HG03432 (cell line): ENCODE measurements at regions not wholly inside any gene's neighbourhood (a gene's known extent, or its start where the extent isn't known, plus 50 kb on each side); places are given as distances from the start of the nearest gene placed in this dataset.

ENCODE experiments used
- ATAC-seq: cut with Tn5 transposase; IDR thresholded peaks from one replicate; pipeline ENCODE4 v1.9.1; 2021; ENCODE audit warnings: mild to moderate bottlenecking, moderate library complexity; ENCODE audit not compliant: unreplicated experiment

DNA sequence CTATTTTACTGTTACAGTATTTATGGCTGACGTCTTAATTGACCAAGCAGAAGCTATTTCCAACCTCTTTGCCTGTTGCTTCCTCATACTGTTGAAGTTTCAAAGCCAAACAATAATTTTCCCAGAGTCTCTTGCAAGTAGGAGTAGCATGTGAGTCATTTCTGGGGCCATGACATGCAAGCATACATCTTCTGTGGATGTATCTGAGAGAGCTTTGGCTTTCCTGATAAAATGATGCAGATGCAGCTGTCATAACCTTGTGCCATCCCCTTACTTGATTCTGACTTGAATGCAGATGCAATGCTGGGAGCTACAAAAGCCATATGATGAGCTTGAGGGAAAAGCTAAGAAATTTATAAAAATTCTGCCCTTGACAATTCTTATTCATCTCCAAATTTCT is 243.1 kb upstream of the TENM4 start:
- ATAC-seq: no peak

DNA sequence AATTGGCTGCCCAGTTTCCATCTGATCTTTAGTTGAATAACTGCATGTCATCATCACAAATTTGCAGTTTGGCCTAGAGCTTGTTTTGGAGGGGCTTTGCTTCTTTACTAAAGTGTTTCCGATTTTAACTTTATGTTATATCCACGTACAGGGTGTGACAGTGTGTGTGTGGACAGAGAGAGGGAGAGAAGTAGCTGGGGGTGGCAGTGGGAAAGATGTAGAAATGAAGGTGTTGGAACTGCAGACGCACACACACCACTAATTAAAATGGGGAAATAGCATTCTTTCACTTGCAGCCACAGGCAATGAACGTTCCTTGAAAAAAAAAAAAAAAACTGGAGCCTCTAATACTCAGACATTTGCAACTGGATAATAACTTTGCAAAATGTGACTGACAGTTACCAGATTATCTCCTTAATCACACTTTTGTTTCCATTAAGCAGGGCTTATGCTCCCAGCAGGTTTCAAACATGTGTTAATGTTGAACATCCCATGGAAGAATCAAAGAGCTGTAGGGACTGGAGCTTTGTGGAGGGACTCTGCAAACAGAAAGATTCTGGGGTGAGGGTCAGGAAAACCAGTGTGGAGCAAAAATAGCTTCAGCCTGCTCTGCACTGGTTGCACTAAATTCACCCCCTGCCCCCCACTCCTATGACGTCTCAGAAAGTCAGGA is 238.1 kb upstream of the TENM4 start:
- no peak for ATAC-seq

GRCh38 chr11:79676396-79676795 is 235.6 kb upstream of the TENM4 start:
- no peak for ATAC-seq

- ATAC-seq: no peak
Measured at GRCh38 chr11:79675081-79675480, 234.3 kb upstream of the TENM4 start.

DNA sequence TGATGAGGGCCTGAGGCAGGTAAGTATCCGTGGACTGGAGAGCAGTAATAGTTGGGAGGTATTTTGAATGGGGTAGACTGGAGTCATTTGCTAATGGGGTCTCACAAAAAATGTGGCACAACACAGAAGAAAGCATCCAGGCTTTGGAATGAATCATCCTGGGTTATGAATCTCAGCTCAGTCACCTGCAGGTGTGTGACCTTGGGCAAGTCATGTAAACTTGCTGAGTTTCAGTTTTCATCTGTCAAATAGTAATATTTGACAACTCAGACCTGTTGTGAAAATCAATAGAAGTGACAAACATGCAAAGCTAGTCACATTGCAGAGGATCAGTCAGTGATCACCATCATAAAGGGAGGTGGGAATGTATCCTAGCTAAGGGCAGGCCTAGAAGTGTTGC is 232.0 kb upstream of the TENM4 start:
- no peak for ATAC-seq

- ATAC-seq: no peak
Measured at GRCh38 chr11:79671401-79671800, 230.6 kb upstream of the TENM4 start.

GRCh38 chr11:79670882-79671281 is 230.1 kb upstream of the TENM4 start:
- no peak for ATAC-seq

DNA sequence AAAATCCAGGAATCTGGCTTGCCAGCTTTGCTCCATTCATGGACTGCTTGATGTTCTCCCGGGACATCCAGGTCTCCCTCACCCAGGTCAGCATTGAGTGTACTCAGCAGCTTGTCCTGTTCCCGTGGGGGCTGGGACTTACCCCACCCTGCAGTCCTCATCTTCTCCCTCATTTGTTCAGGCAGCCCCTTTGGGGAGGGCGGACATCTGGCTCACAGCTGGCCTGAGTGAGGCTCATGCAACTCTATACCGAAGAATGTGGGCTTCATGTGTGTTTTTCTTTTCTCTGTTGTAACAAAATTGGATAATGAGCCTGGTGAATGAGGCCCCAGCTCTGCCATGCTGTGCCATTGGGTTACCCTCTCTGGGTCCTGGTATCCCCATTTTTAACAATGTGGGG is 227.7 kb upstream of the TENM4 start:
- ATAC-seq: no peak

GRCh38 chr11:79667380-79667779 is 226.6 kb upstream of the TENM4 start:
- ATAC-seq: no peak

DNA sequence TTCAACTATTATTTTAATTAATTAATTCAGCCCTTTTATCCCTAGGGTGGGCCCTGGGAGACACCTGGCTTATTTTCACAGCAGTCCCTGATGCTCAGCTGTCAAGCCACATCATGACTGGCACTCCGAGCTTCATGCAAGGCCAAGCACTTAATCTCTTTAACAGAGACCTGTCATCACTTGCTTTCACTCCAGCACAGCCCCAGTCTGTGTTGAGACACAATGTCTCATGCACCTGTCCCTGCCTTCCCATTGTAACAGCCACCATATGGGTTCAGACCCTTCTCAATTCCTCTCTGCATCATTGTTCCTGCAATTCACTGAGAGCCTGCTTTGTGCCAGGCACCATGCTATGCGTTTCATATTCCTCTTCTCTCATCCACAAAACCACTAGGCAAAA is 222.2 kb upstream of the TENM4 start:
- no peak for ATAC-seq

- ATAC-seq: no peak
Measured at GRCh38 chr11:79661373-79661772, 220.5 kb upstream of the TENM4 start.

- ATAC-seq: no peak
Measured at GRCh38 chr11:79648766-79649520, 208.1 kb upstream of the TENM4 start.

DNA sequence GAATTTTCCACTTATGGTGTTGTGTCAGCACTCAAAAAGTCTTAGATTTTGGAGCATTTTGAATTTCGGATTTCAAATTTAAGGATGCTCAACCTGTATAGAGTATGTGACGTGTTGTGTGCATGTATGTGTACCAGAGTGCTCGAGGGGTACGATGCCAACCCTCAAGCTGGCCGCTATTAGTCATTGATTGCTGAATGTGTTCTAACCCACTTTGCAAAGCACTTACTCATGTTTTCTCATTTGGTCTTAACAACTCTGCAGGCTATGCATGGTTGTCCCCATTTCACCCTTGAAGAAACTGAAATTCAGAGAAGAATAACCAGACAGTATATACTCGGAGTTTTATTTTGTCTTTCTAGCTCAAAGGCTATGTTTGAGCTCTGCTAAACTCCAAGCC is 196.4 kb upstream of the TENM4 start:
- ATAC-seq: no peak

DNA sequence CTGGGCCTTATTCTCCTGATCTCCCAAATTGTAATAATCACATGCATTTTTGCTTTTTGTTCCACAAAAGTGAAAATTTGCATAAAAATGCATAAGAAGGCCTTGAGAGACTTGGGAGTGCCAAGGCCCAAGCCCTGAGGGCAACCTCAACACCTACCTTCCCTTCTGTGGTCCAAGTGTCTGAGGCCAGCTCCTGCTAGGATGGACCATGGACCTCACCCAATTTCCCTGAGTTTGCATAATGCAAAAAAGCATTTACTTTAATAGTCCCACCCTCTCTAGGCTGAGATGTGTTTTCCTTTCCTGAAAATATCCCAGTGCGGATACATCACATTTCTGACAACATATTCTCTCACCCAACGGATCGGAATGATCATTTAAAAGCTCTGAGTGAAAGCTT is 194.1 kb upstream of the TENM4 start:
- ATAC-seq: no peak

- ATAC-seq: no peak
Measured at GRCh38 chr11:79627281-79627680, 186.5 kb upstream of the TENM4 start.

DNA sequence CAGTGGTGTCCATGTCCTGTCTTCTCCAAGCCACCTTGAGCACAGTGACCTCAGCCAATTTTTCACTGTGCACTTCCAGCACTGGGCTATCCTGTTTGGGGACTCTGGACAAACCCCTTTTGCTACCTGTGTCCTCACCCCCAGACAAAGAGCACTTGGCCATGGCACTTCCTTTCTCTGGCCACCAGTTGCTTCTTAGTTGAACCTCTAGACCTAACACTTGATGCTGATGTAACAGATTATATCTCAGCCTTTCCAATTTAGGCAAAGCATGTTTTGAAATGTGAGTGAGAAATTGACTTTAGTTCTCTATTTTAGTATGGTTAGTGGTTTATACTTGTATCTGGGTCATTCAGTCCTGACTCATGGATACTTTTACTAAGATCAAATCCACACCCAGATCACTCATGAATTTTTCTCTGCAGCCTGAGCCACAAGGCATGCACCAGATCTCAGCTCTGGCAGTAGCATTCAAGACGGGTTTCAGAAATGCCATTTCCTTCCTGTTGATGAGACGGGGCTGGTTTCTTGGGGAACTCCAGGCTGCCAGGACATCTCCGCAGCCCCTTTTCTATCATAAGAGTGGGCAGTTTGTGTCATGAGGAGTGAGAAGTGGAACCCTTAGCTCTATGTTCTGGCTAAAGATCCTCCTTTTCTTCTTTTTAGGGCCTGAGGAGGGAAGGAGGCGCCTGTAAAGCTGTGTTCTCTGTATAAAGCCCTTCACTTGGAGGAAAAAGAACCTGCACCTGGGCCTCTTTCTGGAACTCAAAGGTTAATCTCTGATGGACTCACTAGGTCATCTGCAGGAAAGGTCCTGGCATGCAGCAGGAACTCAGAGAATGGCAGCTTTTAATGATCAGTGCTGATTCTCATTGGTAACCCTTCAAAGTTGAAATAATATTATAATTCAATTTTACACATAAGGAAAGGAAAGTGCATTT is 185.6 kb upstream of the TENM4 start:
- ATAC-seq: no peak

DNA sequence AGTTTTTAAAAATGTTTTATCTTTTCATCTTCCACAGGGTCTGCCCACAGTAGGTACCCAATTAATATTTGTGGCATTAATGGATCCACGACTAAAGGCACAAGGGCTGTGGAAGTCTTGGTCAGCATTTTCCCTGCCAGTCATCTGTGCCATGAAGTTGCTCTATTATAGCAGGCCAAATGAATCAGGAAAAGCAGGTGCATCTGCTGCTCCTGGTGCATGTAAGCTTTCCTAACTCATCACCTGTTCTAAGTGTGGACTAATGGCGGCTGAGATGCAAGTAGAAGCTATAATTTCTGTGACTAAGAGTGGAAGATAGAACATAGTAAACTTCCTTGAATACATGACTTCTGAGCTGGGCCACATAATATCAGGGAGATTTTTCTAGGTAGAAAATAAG is 182.5 kb upstream of the TENM4 start:
- no peak for ATAC-seq

GRCh38 chr11:79617561-79617960 is 176.7 kb upstream of the TENM4 start:
- no peak for ATAC-seq

DNA sequence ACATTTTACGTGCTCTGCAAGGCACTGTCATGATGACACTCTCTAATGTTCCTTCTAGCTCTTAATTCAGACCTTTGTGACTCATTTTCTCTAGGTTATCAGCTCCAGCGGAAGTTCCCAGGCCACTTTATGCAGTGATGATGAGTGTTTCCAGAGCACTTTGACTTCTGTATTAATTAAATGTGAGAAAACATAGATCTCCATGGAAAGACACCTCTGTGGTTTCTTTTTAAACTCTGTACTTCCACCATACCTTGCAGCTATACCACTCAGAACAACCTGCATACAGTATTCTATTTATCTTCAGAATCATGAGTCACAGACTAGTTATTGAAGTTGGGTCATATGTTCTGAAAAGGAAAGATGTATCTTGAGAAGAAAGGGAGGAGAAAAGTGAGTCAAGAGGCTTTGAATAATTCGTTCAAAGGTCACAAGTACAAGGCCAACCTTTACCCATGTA is 175.6 kb upstream of the TENM4 start:
- no peak for ATAC-seq

DNA sequence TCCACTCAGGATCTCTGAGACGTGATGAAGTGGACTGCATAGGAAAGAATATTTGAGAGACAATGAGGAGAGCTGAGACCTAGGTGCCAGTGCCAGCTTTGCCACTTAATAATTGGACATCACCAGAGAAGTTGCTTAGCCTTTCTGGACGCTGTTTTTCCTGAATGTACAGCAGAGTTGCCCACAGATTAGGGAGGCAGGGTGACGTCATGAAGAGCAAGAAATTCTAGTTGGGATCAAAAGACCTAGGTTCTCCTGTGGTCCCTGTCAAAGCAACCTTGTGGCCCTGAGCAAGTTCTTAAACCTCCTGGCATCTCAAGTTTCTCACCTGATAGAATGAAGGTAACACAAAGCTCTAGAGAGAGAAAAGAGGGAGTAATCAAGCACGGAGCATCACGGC is 174.6 kb upstream of the TENM4 start:
- no peak for ATAC-seq

DNA sequence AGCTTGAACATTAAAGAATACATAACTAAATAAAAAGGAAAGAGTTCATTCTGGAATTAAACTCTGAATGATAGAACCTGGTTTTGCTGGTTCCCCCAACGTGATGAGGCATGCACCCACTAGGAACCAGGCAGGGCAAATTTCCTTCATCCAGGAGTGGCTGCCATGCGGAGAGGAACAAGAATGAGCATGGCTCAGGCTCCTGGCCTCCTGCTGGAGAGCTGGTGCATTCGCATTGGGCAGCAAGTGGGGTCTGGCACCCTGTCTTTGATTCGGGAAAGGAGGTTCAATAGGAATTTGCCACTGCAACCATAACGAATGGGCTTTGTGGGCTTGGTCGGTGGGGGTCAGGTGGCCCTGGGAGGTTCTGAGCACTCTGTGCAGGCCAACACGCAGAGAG is 169.8 kb upstream of the TENM4 start:
- no peak for ATAC-seq

DNA sequence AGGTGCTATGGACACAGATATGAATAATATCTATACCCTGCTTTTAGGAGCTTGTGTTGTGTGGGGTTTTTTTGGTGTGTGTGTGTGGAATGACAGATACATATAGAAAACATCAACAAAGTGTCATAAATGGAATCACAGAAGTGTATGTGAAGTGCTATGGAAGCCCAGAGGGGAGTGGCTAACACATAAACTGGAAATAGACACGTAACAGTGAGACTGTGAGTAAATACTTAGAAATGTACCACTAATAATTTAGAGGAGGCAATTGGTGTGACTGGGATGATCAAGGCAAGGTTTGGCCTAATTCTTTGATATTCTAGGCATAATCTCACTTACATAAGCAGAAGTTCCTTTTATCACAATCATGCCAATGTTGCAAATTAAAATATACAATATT is 169.3 kb upstream of the TENM4 start:
- ATAC-seq: no peak
